ENCODE measurements at regions not wholly inside any gene's neighbourhood (a gene's known extent, or its start where the extent isn't known, plus 50 kb on each side); places are given as distances from the start of the nearest gene placed in this dataset.

DNA sequence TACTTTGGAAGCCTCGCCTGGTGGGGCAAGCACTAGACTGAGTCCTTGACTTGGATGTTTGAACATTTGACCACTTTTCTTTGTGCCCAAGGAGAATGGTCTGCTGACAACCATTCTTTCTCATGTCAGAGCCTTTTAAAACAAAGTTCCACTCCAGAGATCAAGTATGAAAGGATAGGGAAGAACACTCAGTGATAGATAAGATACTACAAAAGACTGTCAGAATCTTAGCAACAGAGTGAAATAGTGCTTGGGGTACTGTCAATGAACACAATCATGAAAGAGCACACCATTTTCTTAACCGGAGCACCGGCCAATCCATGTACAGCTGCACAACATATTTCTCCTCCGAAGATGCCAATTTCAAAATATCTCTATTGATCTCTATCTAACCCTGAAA, 82.8 kb upstream of the ADO start:
- H3K27ac ChIP-seq (ENCODE audit: low read length in 2 of 2), result no peak overlapping the region
- no peak overlapping the region for H3K4me3 ChIP-seq (ENCODE audit: control extremely low read depth in 1 of 5, extremely low read depth in 1 of 5, insufficient read depth in 1 of 5, low read depth in 2 of 5, low read length in 4 of 5)
- Mint-ChIP-seq H3K4me1 (no peaks in the 10 kb centered on the region), H3K27me3 (no peaks in the 10 kb centered on the region), H3K27ac (no peak overlapping the region), H3K9me3 (ENCODE audit: insufficient read depth) (no peaks in the 10 kb centered on the region), H3K4me3 (no peak overlapping the region)
- H3K79me2 ChIP-seq (ENCODE audit: control insufficient read depth, insufficient read depth, low read length), result no peaks in the 10 kb centered on the region
- DNase-seq (no peak), ATAC-seq (ENCODE audit: low read depth) (no peak)
- intact Hi-C loops (cut with micrococcal nuclease), result no loop called here
- POLR2A ChIA-PET, result no interaction called here
- no peak overlapping the region for H3K9ac ChIP-seq (ENCODE audit: low read length)
- TF ChIP-seq, protein P1, sequence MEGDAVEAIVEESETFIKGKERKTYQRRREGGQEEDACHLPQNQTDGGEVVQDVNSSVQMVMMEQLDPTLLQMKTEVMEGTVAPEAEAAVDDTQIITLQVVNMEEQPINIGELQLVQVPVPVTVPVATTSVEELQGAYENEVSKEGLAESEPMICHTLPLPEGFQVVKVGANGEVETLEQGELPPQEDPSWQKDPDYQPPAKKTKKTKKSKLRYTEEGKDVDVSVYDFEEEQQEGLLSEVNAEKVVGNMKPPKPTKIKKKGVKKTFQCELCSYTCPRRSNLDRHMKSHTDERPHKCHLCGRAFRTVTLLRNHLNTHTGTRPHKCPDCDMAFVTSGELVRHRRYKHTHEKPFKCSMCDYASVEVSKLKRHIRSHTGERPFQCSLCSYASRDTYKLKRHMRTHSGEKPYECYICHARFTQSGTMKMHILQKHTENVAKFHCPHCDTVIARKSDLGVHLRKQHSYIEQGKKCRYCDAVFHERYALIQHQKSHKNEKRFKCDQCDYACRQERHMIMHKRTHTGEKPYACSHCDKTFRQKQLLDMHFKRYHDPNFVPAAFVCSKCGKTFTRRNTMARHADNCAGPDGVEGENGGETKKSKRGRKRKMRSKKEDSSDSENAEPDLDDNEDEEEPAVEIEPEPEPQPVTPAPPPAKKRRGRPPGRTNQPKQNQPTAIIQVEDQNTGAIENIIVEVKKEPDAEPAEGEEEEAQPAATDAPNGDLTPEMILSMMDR (IDR thresholded peaks at IDR 0.05), result no peak
- no peak for TF ChIP-seq EZH2 (IDR thresholded peaks at IDR 0.05; ENCODE audit: borderline replicate concordance, insufficient read depth, low read depth, low read length, poor library complexity, severe bottlenecking)
- 100% methylated on average over 1 of the region's 4 CpGs for WGBS (ENCODE audit: insufficient coverage)
- no peaks in the 10 kb centered on the region for H3K4me1 ChIP-seq (ENCODE audit: control insufficient read depth in 2 of 2, insufficient read depth in 2 of 2, low read length in 2 of 2)
- no peaks in the 10 kb centered on the region for H3K9me3 ChIP-seq (ENCODE audit: control extremely low read depth in 1 of 3, control insufficient read depth in 2 of 3, insufficient read depth in 1 of 3, low read length in 2 of 3)
- no peaks in the 10 kb centered on the region for H4K20me1 ChIP-seq (ENCODE audit: control insufficient read depth, insufficient read depth, low read length, poor library complexity, severe bottlenecking)
- H3K36me3 ChIP-seq (replicated peaks in 1 of 2; ENCODE audit: control extremely low read depth in 1 of 2, control insufficient read depth in 1 of 2, extremely low read depth in 1 of 2, insufficient read depth in 2 of 2, low read length in 1 of 2), result no peaks in the 10 kb centered on the region
- no peak overlapping the region for H3K4me2 ChIP-seq (replicated peaks; ENCODE audit: low read depth, low read length, poor library complexity, severe bottlenecking)
- H3K27me3 ChIP-seq (replicated peaks in 1 of 4; ENCODE audit: control extremely low read depth in 1 of 4, control insufficient read depth in 3 of 4, insufficient read depth in 4 of 4, low read length in 3 of 4), result no peaks in the 10 kb centered on the region
- H2AFZ ChIP-seq (ENCODE audit: insufficient read depth, low read depth, low read length, poor library complexity, severe bottlenecking), result no peak overlapping the region
- CTCF ChIA-PET, result no interaction called here

GRCh38 chr10:62723375-62723774, 81.1 kb upstream of the ADO start:
- intact Hi-C loops (cut with micrococcal nuclease), result no loop called here
- no peaks in the 10 kb centered on the region for H3K27me3 ChIP-seq (replicated peaks in 1 of 4; ENCODE audit: control extremely low read depth in 1 of 4, control insufficient read depth in 3 of 4, insufficient read depth in 4 of 4, low read length in 3 of 4)
- no peak overlapping the region for H3K9ac ChIP-seq (ENCODE audit: low read length)
- POLR2A ChIA-PET, result no interaction called here
- no peaks in the 10 kb centered on the region for H3K4me1 Mint-ChIP-seq
- CTCF ChIA-PET, result no interaction called here
- no peaks in the 10 kb centered on the region for H3K79me2 ChIP-seq (ENCODE audit: control insufficient read depth, insufficient read depth, low read length)
- DNase-seq (no peak), ATAC-seq (ENCODE audit: low read depth) (no peak)
- no peak overlapping the region for H3K27ac ChIP-seq (ENCODE audit: low read length in 2 of 2)
- no peak overlapping the region for H3K4me3 ChIP-seq (ENCODE audit: control extremely low read depth in 1 of 5, extremely low read depth in 1 of 5, insufficient read depth in 1 of 5, low read depth in 2 of 5, low read length in 4 of 5)
- no peak overlapping the region for H3K4me3 Mint-ChIP-seq
- H3K4me2 ChIP-seq (replicated peaks; ENCODE audit: low read depth, low read length, poor library complexity, severe bottlenecking), result no peak overlapping the region
- H3K36me3 ChIP-seq (replicated peaks in 1 of 2; ENCODE audit: control extremely low read depth in 1 of 2, control insufficient read depth in 1 of 2, extremely low read depth in 1 of 2, insufficient read depth in 2 of 2, low read length in 1 of 2), result no peaks in the 10 kb centered on the region
- no peaks in the 10 kb centered on the region for H3K9me3 Mint-ChIP-seq (ENCODE audit: insufficient read depth)
- H2AFZ ChIP-seq (ENCODE audit: insufficient read depth, low read depth, low read length, poor library complexity, severe bottlenecking), result no peak overlapping the region
- no peak for TF ChIP-seq EZH2 (IDR thresholded peaks at IDR 0.05; ENCODE audit: borderline replicate concordance, insufficient read depth, low read depth, low read length, poor library complexity, severe bottlenecking)
- TF ChIP-seq, protein P1 (IDR thresholded peaks at IDR 0.05), result no peak
- no peaks in the 10 kb centered on the region for H4K20me1 ChIP-seq (ENCODE audit: control insufficient read depth, insufficient read depth, low read length, poor library complexity, severe bottlenecking)
- no peak overlapping the region for H3K27ac Mint-ChIP-seq
- H3K27me3 Mint-ChIP-seq, result peaks cover 5% of the 10 kb centered on the region
- no peaks in the 10 kb centered on the region for H3K9me3 ChIP-seq (ENCODE audit: control extremely low read depth in 1 of 3, control insufficient read depth in 2 of 3, insufficient read depth in 1 of 3, low read length in 2 of 3)
- no peaks in the 10 kb centered on the region for H3K4me1 ChIP-seq (ENCODE audit: control insufficient read depth in 2 of 2, insufficient read depth in 2 of 2, low read length in 2 of 2)
